HEK293T (cell line): ENCODE measurements at regions not wholly inside any gene's neighbourhood (a gene's known extent, or its start where the extent isn't known, plus 50 kb on each side); places are given as distances from the start of the nearest gene placed in this dataset.

ENCODE experiments used
- BHLHE40 ChIP-seq: fragments of 450-650 bp; IDR thresholded peaks from 2 replicates; pipeline ENCODE4 v1.6.1; 2016; ENCODE audit warnings: mild to moderate bottlenecking, moderate library complexity, borderline replicate concordance
- ELF4 ChIP-seq: fragments of 450-650 bp; IDR thresholded peaks from 2 replicates; pipeline ENCODE4 v1.6.1; 2017; ENCODE audit warnings: antibody characterized with exemption
- FOXM1 ChIP-seq: fragments of 450-650 bp; IDR thresholded peaks from 2 replicates; pipeline ENCODE4 v1.6.1; 2017; ENCODE audit warnings: mild to moderate bottlenecking, borderline replicate concordance
- HDGF ChIP-seq: fragments of 450-650 bp; IDR thresholded peaks from 2 replicates; pipeline ENCODE4 v1.6.1; 2017; ENCODE audit warnings: antibody characterized with exemption, borderline replicate concordance
- NFRKB ChIP-seq: fragments of 450-650 bp; IDR thresholded peaks from 2 replicates; pipeline ENCODE4 v1.6.1; 2016; ENCODE audit warnings: mild to moderate bottlenecking, moderate library complexity
- SUZ12 ChIP-seq: fragments of 450-650 bp; IDR thresholded peaks from 2 replicates; pipeline ENCODE4 v1.6.1; 2016; ENCODE audit warnings: mild to moderate bottlenecking
- TF ChIP-seq, protein P1 (sequence below): fragments of 450-650 bp; IDR thresholded peaks from 2 replicates; pipeline ENCODE4 v1.6.1; 2016

- TF ChIP-seq HDGF (no peak), SUZ12 (no peak), FOXM1 (no peak), BHLHE40 (no peak), ELF4 (no peak), NFRKB (no peak)
- TF ChIP-seq, protein P1, sequence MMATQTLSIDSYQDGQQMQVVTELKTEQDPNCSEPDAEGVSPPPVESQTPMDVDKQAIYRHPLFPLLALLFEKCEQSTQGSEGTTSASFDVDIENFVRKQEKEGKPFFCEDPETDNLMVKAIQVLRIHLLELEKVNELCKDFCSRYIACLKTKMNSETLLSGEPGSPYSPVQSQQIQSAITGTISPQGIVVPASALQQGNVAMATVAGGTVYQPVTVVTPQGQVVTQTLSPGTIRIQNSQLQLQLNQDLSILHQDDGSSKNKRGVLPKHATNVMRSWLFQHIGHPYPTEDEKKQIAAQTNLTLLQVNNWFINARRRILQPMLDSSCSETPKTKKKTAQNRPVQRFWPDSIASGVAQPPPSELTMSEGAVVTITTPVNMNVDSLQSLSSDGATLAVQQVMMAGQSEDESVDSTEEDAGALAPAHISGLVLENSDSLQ, result no peak
These were observed 84.9 kb upstream of the CXADR start for GRCh38 chr21:17427831-17428483.
